Adrenal gland (tissue), 9 donors: ENCODE measurements at regions not wholly inside any gene's neighbourhood (a gene's known extent, or its start where the extent isn't known, plus 50 kb on each side); places are given as distances from the start of the nearest gene placed in this dataset.

Experiments
- DNase-seq, 7 donors: peaks; one replicate each; pipeline ENCODE4 v3.0.0-alpha.2; 2019 to 2020
- H3K27ac ChIP-seq, 5 donors: fragments of 200-600 bp; sonication (generic) in 4 of 5; 1 replicate in 3 of 5; 2 replicates in 2 of 5; pipeline versions ENCODE4 v1.5.1 to v1.8.0; 2016 to 2020; ENCODE audit warnings: mild to moderate bottlenecking in 1 of 5
- H3K27me3 ChIP-seq: fragments of 200-600 bp; 2 replicates; pipeline ENCODE4 v1.8.0; 2021
- H3K36me3 ChIP-seq, 2 donors: fragments of 200-600 bp; replicated peaks in 1 of 2; 1 replicate in 1 of 2; 2 replicates in 1 of 2; pipeline versions ENCODE4 v1.5.1 to v1.8.0; 2018 to 2022
- H3K4me1 ChIP-seq, 2 donors: fragments of 200-600 bp; replicated peaks in 1 of 2; 1 replicate in 1 of 2; 2 replicates in 1 of 2; pipeline versions ENCODE4 v1.5.1 to v1.8.0; 2018 to 2021
- H3K4me3 ChIP-seq, 4 donors: fragments of 200-600 bp; sonication (generic) in 3 of 4; one replicate each; pipeline ENCODE4 v1.5.1; 2016 to 2018
- H3K9me3 ChIP-seq, 3 donors: fragments of 200-600 bp; sonication (generic) in 1 of 3; replicated peaks in 1 of 3; 1 replicate in 2 of 3; 2 replicates in 1 of 3; pipeline versions ENCODE4 v1.5.1 to v1.8.0; 2016 to 2021
- CTCF ChIP-seq, 6 experiments: fragments of 450-650 bp in 4 of 6; fragments of 200-600 bp in 2 of 6; sonication (generic) in 1 of 6; IDR thresholded peaks; 1 replicate in 5 of 6; 2 replicates in 1 of 6; pipeline versions ENCODE4 v1.5.1 to v1.8.0; 2016 to 2021; ENCODE audit warnings: antibody characterized with exemption in 6 of 6, mild to moderate bottlenecking in 2 of 6, moderate library complexity in 1 of 6
- POLR2A ChIP-seq, 2 donors: fragments of 450-650 bp; IDR thresholded peaks; one replicate each; pipeline ENCODE4 v1.6.1; 2017; ENCODE audit warnings: antibody characterized with exemption in 2 of 2, mild to moderate bottlenecking in 2 of 2, moderate library complexity in 1 of 2
- WGBS, 4 donors: extraction: QIAGEN DNeasy Blood & Tissue Kit in 2 of 4; methylation state at CpG; one replicate each; pipeline versions ENCODE4 v1.1.5 to v1.1.7; 2013 to 2017; 5-methylcytosine and 5-hydroxymethylcytosine counted together
- intact Hi-C, 2 donors: fragments of 100-400 bp; cut with DNase I; formaldehyde crosslinking; loops; one replicate each; pipeline versions ENCODE4 v1.14.1 to v1.15.0; 2022 to 2023
- donor health status: healthy with polysubstance abuse.
- donor health status: Bipolar disorder and iron deficiency.
- donor health status: DM: yes; HTN: yes; CAD: no.
- donor health status: DM: no; HTN: no; CAD: no.
- donor health status: DM: no; HTN: no; CAD: no.

DNA sequence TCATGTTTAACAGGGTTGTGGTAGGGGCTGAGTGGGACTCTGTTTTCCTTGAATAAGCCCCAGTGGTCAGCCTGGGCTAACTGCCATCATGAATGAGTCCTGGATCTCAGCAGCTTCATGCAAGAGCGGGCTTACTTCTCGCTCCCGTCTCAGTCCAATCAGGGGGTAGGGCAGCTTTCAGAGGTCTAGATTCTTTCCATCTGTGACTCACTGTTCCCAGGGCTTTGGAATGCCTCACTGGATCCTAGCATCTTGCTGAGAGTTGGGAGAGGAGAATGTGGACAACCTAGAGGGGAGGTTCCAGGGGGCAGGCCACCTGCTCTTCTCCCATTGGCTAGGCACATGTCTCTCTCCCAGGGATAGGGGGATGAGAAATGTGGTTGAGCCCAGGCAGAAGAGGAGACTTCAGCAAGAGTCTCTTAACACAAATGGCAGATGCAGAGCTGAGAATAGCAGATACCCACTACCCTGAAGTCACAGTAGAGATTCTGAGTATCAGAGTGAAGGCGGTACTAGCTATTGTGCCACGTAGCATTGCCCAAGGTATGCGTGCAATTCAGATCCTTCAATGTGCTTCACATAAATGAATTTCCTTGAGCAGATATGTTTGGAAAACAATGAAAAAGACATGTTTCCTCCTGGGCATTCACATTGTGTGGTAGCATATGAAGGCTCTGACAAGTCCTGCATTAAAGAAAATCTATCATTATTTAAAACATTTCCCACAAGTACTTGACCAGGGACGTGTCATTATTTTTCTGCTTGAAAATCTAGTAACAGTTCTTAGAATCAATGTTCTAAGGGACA lies 257.7 kb upstream of the PROK2 start:
- Histone ChIP-seq H3K27me3 (no peaks in the 10 kb centered on the region), H3K4me1 (no peaks in the 10 kb centered on the region), H3K36me3 (no peaks in the 10 kb centered on the region), H3K9me3 (no peaks in the 10 kb centered on the region), H3K27ac (no peak overlapping the region), H3K4me3 (no peak overlapping the region)
- DNase-seq = no peak
- intact Hi-C loops = no loop called here
- WGBS, 4 donors = 76 to 89% (median 86%) methylated on average over 7 of the region's 7 CpGs
- TF ChIP-seq CTCF (IDR thresholded peaks at IDR 0.05) = no peak
- TF ChIP-seq POLR2A (IDR thresholded peaks at IDR 0.05) = no peak

DNA sequence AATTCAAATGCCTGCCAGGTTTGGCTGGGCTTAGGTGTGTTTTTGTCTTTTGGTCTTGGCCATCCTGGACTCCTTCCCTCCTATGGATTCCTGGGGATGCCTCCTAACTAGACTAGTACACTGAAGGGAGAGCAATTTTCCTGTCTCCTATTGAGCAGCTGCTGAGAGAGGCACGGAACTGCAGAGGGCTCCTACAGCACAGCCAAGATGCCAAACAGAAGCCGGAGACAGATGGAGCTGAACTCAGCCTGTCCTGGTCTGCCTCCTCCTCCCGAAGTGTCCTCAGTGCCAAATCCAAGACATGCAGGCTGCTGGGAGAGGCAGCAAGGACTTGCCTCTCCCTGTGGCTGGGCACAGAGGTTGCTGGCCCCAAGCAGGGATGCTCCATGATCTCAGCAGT lies 256.6 kb upstream of the PROK2 start:
- intact Hi-C loops = no loop called here
- 45 to 74% (median 61%) methylated on average over 3 of the region's 3 CpGs for WGBS, 4 donors
- Histone ChIP-seq H3K9me3 (no peaks in the 10 kb centered on the region), H3K27ac (no peak overlapping the region), H3K27me3 (no peaks in the 10 kb centered on the region), H3K4me3 (no peak overlapping the region), H3K4me1 (no peaks in the 10 kb centered on the region), H3K36me3 (no peaks in the 10 kb centered on the region)
- TF ChIP-seq CTCF (IDR thresholded peaks at IDR 0.05) (no peak), POLR2A (IDR thresholded peaks at IDR 0.05) (no peak)
- no peak for DNase-seq

GRCh38 chr3:72041076-72041475 lies 256.1 kb upstream of the PROK2 start:
- H3K9me3 ChIP-seq = no peaks in the 10 kb centered on the region
- intact Hi-C loops = no loop called here
- WGBS, 4 donors = 72 to 87% (median 82%) methylated on average over 4 of the region's 4 CpGs
- no peaks in the 10 kb centered on the region for H3K27me3 ChIP-seq
- no peak overlapping the region for H3K27ac ChIP-seq
- no peaks in the 10 kb centered on the region for H3K4me1 ChIP-seq
- H3K36me3 ChIP-seq = no peaks in the 10 kb centered on the region
- TF ChIP-seq CTCF (IDR thresholded peaks at IDR 0.05) = no peak
- TF ChIP-seq POLR2A (IDR thresholded peaks at IDR 0.05) = no peak
- no peak for DNase-seq
- H3K4me3 ChIP-seq = no peak overlapping the region

DNA sequence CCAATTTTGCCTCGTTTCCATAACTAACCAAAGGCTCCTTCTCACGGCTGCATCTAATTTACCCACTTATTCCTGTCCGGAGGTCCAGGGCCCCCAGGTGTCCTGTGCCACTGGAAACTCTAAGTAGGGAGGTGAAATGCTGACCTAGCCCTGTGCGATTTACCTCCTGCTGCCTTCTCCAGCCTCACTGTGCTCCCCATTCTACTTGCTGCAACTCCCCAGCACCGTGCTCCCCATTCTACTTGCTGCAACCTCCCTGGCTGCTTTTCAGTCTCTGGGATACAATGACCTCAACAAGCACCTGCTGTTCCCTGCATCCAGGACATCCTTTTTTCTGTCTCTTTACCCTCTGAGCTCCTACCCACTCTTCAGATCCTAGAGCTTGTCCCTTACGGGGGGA lies 254.7 kb upstream of the PROK2 start:
- Histone ChIP-seq H3K9me3 (no peaks in the 10 kb centered on the region), H3K27ac (no peak overlapping the region), H3K4me1 (no peaks in the 10 kb centered on the region), H3K4me3 (no peak overlapping the region), H3K27me3 (no peaks in the 10 kb centered on the region), H3K36me3 (no peaks in the 10 kb centered on the region)
- no peak for DNase-seq
- TF ChIP-seq CTCF (IDR thresholded peaks at IDR 0.05) (no peak), POLR2A (IDR thresholded peaks at IDR 0.05) (no peak)
- intact Hi-C loops = no loop called here
- 88 to 95% (median 88%) methylated on average over 6 of the region's 6 CpGs for WGBS, 4 donors
